DND-41 (cell line): ENCODE measurements at regions not wholly inside any gene's neighbourhood (a gene's known extent, or its start where the extent isn't known, plus 50 kb on each side); places are given as distances from the start of the nearest gene placed in this dataset.

Experiments used
- CTCF ChIP-seq: IDR thresholded peaks from 2 replicates; pipeline ENCODE4 v1.5.1; 2012; ENCODE audit warnings: borderline replicate concordance, low read length, moderate library complexity, mild to moderate bottlenecking; ENCODE audit not compliant: poor library complexity, severe bottlenecking; ENCODE audit errors: extremely low read depth
- EZH2 ChIP-seq: IDR thresholded peaks from 3 replicates; pipeline ENCODE4 v1.6.1; 2012; ENCODE audit warnings: borderline replicate concordance, low read depth, mild to moderate bottlenecking, moderate library complexity, low read length, inconsistent platforms; ENCODE audit not compliant: severe bottlenecking

DNA sequence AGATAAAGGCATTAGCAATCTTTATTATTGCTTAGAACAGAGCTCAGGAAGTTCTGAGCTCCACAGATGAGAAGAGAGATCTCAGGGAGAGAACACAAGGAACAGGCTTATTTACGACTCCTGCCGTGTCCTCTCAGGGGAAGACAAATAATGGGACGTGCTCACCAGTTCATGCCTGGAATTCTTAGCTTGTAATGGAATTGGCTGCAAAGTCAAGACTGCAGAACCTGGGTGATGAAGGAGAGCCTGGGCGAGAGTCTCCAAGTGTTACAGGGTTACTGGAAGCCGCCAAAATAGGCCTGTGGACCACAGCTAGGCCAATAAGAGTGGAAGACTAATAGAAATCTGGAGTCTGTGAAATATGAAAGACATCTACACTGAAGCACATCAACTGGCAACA is 174.5 kb upstream of the ADAMTSL1 start:
- TF ChIP-seq CTCF: no peak
- TF ChIP-seq EZH2: no peak
